ENCODE measurements at regions not wholly inside any gene's neighbourhood (a gene's known extent, or its start where the extent isn't known, plus 50 kb on each side); places are given as distances from the start of the nearest gene placed in this dataset.
"Not testable (repeated sequence)": the region's sequence is repeated elsewhere in the genome, so short reads cannot be mapped to it uniquely, and the experiment has no call there.

DNA sequence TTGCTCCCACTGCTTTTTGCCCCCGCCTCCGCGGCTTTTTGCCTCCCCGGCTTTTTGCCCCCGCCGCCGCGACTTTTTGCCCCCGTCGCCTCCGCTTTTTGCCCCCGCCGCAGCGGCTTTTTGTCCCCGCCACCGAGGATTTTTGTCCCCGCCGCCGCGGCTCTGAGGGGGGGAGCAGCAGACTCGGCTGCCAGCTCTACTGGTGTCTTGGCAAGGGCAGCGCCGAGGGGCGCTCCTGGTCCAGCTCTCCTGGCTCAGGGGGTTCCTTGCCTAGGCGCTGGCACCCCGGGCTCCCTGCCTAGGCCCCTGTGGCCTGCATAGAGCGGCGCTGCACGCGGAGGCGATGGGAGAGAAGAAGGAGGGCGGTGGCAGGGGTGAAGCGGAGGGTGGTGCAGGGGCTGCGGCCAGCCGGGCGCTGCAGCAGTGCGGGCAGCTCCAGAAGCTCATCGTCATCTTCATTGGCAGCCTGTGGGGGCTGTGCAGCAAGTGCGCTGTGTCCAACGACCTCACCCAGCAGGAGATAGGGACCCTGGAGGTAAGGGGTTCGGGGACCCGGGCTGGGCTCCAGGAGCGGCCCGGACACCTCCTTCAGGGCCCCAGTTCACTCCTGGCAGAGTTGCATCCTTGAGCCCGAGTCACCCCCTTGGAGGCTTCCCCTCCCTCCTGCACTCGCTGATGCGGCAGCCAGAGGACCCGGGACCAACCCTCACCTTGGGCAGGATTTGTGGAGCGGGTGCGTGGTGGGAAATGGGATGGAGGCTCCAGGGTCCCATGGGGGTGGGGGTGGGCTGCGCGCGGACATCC lies 642.4 kb downstream of the GOLGA6L6 start:
- TF ChIP-seq, protein P1, sequence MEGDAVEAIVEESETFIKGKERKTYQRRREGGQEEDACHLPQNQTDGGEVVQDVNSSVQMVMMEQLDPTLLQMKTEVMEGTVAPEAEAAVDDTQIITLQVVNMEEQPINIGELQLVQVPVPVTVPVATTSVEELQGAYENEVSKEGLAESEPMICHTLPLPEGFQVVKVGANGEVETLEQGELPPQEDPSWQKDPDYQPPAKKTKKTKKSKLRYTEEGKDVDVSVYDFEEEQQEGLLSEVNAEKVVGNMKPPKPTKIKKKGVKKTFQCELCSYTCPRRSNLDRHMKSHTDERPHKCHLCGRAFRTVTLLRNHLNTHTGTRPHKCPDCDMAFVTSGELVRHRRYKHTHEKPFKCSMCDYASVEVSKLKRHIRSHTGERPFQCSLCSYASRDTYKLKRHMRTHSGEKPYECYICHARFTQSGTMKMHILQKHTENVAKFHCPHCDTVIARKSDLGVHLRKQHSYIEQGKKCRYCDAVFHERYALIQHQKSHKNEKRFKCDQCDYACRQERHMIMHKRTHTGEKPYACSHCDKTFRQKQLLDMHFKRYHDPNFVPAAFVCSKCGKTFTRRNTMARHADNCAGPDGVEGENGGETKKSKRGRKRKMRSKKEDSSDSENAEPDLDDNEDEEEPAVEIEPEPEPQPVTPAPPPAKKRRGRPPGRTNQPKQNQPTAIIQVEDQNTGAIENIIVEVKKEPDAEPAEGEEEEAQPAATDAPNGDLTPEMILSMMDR (IDR thresholded peaks at IDR 0.05; ENCODE audit: low read depth, low read length), result no peak
- H3K4me3 ChIP-seq (ENCODE audit: low read depth, low read length), result no peak overlapping the region
- DNase-seq (ENCODE audit: low read depth, low spot score), result no peak
- in situ Hi-C loops (cut with HindIII; ENCODE audit: low sequenced_read_pairs), result no loop called here

DNA sequence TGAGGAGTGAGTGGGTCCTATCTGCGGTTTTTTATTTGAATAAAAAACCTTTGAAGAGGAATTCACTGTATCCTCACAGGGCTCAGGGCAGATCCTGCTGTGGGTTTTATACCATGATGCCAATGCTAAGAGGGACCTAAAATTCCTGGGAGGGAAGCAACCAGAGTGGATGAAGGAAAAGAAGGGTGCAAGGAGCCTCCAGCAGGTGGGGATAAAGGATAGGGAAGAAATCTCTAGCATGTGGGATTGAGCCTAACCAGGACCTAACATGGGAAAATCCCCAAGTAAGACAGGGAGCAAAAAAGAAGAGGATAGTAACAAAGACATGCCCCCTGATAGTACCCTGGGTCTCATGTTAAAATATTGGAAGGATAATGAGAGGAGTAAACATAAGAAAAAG lies 652.8 kb downstream of the GOLGA6L6 start:
- in situ Hi-C loops (cut with HindIII; ENCODE audit: low sequenced_read_pairs); H3K4me3 ChIP-seq (ENCODE audit: low read depth, low read length); DNase-seq (ENCODE audit: low read depth, low spot score): not testable (repeated sequence)

DNA sequence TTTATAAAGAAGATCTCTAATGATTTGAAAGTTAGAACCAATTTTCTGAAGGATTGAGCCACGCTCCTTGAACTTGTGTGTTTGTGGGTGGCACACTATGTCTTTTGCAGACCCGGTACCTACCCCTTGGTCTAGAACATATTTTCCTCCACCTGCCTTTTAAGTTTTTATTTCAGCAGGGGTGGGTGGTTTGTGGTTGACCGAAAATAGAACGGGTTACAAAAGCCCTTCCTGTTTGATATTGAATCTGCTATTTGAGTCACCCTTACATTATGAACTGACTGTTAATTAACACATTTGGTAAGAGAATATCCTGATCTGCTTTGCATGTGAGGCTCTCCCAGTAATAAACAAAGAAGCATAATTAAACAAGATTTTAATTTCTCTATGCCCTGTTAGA lies 697.5 kb downstream of the GOLGA6L6 start:
- DNase-seq (ENCODE audit: low read depth, low spot score); in situ Hi-C loops (cut with HindIII; ENCODE audit: low sequenced_read_pairs); H3K4me3 ChIP-seq (ENCODE audit: low read depth, low read length): not testable (repeated sequence)
